Right lobe of liver (tissue), 4 donors: ENCODE measurements at regions not wholly inside any gene's neighbourhood (a gene's known extent, or its start where the extent isn't known, plus 50 kb on each side); places are given as distances from the start of the nearest gene placed in this dataset.

ENCODE experiments used
- CTCF ChIP-seq, 4 donors: fragments of 200-600 bp in 3 of 4; fragments of 450-650 bp in 1 of 4; IDR thresholded peaks; one replicate each; pipeline versions ENCODE4 v1.5.1 to v1.8.0; 2016 to 2022; ENCODE audit warnings: antibody characterized with exemption in 4 of 4, mild to moderate bottlenecking in 2 of 4
- POLR2A ChIP-seq: fragments of 450-650 bp; IDR thresholded peaks from one replicate; pipeline ENCODE4 v1.6.1; 2017; ENCODE audit warnings: antibody characterized with exemption, mild to moderate bottlenecking
- donor health status: DM: no; HTN: no; CAD: no.
- donor health status: DM: no; HTN: no; CAD: no.
- donor health status: DM: no; HTN: yes; CAD: no.

- TF ChIP-seq CTCF (IDR thresholded peaks at IDR 0.05) (no peak), POLR2A (no peak)
These were observed 1706.8 kb upstream of the PCDH7 start for GRCh38 chr4:29013341-29013740.
